GM19468 (cell line): ENCODE measurements at regions not wholly inside any gene's neighbourhood (a gene's known extent, or its start where the extent isn't known, plus 50 kb on each side); places are given as distances from the start of the nearest gene placed in this dataset.
A peak's percentile ranks its signal among the peaks of the same experiment; 100 is the strongest.
"Not testable (repeated sequence)": the region's sequence is repeated elsewhere in the genome, so short reads cannot be mapped to it uniquely, and the experiment has no call there.

Source experiments
- ATAC-seq: cut with Tn5 transposase; IDR thresholded peaks from one replicate; pipeline ENCODE4 v1.9.1; 2021; ENCODE audit warnings: mild to moderate bottlenecking, moderate library complexity, moderate number of reproducible peaks; ENCODE audit not compliant: unreplicated experiment; ENCODE audit errors: extremely low read depth

DNA sequence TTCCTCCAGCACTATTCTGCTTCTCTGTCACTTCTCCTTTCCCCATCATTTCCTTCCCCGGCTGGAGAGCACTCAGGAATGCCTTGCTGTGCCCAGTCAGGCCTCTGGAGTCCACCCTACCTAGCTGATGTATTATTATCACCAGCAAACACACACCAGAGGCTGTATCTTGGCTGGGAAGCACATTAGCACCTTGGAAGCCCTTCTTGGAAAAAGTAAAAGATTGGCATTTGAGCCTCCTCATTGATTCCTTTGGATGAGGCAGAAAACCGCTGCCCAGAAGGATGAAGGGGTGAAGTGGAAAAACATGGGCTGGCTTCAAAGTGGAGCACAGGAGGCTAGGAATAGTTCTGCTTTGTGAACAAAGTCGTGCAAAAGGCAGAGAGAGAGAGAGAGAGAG, 244.3 kb downstream of the RPLP1 start:
- ATAC-seq: no peak

GRCh38 chr15:69697916-69698315, 245.3 kb downstream of the RPLP1 start:
- ATAC-seq: no peak

GRCh38 chr15:69699096-69699495, 246.5 kb downstream of the RPLP1 start:
- ATAC-seq: no peak

- no peak for ATAC-seq
Observed at GRCh38 chr15:69700380-69700779, 247.8 kb downstream of the RPLP1 start.

GRCh38 chr15:69701198-69701597, 248.6 kb downstream of the RPLP1 start:
- no peak for ATAC-seq

DNA sequence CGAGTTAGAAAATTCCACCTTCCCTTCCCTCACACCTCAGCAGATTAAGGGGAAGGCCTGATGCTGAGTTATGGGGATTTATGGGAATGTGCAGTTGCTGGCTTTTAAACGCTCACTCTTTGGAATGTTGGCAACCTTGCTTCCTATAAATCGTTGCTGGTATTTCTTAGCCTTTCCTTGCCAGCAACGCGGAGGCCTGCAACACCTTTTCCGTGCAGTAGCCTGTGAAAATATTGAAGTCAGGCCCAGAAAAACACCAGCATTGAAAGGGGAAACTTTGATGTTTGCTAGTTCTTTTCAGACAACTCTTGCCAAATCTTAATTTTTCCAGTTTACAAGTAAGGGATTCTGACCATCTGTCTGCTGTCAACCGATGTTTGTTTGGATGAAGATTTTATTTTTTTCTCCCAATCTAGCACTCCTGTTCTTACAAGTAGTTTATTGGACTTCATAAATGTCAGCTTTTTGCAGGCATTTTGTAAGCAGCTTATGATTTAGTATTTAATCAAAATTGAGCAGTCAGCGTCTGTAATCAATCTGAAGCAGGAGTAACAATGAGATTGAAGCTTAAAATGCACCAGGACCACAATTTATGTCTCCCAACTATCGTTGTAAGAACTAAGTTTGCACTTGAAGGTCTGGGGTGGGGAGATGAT, 251.0 kb downstream of the RPLP1 start:
- ATAC-seq: no peak

DNA sequence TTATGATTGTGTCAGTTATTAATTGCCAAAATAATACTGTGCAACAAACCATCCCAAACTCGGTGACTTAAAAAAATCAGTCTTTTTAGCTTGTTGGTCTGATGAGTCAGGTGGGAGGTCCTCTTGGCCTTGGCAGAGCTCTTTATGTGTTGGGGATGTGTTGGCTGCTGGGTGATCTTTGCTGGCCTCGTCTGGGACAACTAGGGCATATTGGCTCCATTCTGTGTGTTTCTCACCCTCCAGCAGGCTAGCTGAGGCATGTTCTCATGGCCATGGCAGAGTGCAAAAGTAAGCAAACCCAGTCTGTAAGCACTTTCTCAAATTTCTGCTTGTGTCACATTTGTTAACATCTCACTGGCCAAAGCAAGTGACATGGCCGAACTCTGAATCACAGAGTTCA, 251.6 kb downstream of the RPLP1 start:
- no peak for ATAC-seq

- ATAC-seq: no peak
Observed at GRCh38 chr15:69704700-69705099, 252.1 kb downstream of the RPLP1 start.

DNA sequence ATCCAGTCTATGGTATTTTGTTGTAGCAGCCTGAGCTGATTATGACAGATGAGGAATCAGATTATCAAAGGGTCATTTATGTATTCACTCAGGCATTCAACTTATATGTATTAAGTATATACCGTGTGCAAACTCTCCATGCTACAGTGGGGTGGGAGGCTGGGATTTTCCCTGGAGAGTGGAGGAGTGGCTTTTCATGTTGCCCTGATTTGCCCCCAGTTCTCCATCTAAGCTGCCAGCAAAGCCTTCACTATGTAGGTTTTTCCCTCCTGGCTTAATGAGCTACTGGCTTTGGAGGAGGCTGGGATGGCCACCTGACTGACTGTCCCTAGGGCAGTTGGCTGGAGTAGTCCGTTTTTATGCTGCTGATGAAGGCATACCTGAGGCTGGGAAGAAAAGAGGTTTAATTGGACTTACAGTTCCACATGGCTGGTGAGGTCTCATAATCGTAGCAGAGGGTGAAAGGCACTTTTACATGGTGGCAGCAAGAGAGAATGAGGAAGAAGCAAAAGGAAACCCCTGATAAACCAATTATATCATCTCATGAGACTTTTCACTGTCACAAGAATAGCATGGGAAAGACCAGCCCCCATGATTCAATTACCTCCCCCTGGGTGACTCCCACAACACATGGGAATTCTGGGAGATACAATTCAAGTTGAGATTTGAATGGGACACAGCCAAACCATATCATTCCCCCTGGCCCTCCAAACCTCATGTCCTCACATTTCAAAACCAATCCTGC, 253.9 kb downstream of the RPLP1 start:
- ATAC-seq: no peak

GRCh38 chr15:69707241-69707640, 254.6 kb downstream of the RPLP1 start:
- ATAC-seq: not testable (repeated sequence)

DNA sequence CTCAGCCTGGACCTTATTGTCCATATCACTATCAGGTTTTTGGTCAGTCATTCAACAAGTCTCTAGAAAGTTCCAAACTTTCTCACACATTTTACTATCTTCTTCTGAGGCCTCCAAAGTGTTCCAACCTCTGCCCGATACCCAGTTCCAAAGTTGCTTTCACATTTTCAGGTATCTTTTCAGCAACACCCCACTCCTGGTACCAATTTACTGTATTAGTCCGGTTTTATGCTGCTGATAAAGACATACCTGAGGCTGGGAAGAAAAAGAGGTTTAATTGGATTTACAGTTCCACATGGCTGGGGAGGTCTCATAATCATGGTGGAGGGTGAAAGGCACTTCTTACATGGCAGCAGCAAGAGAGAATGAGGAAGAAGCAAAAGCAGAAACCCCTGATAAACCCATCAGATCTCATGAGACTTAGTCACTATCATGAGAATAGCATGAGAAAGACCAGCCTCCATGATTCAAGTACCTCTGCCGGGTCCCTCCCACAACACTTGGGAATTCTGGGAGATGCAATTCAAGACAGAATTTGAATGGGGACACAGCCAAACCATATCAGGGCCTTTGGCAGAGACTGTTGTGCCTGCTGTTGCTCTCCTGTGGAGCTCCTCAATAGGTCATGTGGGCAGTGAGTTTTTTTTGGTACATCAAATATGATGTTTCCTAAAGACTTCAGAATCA, 256.0 kb downstream of the RPLP1 start:
- not testable (repeated sequence) for ATAC-seq

GRCh38 chr15:69712991-69713390, 260.4 kb downstream of the RPLP1 start:
- no peak for ATAC-seq

DNA sequence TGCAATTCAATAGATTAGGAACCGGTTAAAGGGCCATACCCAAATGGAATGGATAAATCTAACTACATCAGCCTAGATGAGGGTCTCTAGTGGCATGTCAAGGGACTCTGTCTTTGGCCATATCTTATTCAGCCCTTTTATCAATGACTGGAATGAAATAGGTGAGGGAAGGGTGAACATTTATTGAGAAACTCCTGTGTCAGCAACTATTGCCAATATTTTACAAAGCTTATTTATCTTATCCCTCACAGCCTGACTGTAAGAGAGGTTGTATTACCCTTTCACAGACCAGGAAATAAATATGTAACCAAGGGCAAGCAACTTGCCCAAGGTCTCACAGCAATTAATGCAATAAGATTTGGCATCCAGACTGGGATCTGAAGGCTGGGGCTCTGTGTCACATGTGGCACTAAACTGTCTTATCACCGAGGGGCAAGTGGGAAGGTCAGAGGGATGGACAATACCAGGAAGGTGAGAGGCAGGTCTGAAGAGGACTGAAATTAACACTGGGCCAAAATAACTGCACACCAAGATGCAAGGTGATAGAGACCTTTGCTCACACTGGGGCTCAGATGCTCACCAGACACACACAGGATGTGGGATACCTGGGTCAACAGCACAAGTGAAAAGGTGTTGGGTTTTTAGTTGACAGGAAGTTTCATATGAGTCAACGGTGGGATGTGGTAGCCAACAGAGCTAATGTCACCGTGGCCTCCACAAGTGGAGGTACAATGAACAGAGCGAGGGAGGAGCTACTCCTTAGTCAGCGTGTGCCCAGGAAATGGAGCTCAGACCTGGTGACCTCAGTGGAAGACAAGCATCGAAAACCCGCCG, 261.3 kb downstream of the RPLP1 start:
- peak; percentile 62 for ATAC-seq

GRCh38 chr15:69715210-69715609, 262.6 kb downstream of the RPLP1 start:
- ATAC-seq: no peak

- no peak for ATAC-seq
Observed at GRCh38 chr15:69718436-69718835, 265.8 kb downstream of the RPLP1 start.

DNA sequence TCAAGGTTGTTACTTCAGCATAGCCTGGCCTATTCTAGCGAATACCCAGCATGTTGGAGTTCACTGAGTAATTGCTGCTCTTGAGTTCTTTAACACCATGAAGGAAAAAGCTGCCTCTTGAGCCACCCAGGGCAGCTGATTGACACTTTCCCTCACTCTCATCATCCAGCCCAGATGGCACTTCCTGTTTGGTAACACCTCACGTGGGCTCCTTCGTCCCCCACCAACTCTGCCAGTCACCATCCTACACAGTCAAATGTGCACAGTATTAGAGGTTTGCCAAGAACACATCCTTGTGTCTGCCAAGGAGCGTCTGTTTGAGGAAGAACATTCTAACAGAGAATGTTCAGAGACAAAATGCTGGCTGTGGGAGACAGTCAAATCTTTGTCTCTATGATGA, 266.3 kb downstream of the RPLP1 start:
- ATAC-seq: no peak

GRCh38 chr15:69719527-69720240, 267.1 kb downstream of the RPLP1 start:
- no peak for ATAC-seq

- ATAC-seq: no peak
Observed at GRCh38 chr15:69720536-69720935, 267.9 kb downstream of the RPLP1 start.

GRCh38 chr15:69722924-69723323, 270.3 kb downstream of the RPLP1 start:
- ATAC-seq: no peak
